ENCODE measurements at regions not wholly inside any gene's neighbourhood (a gene's known extent, or its start where the extent isn't known, plus 50 kb on each side); places are given as distances from the start of the nearest gene placed in this dataset.

GRCh38 chr6:88216182-88216581 lies 50.0 kb upstream of the CNR1 start:
- Histone ChIP-seq H2BK12ac (ENCODE audit: insufficient read length, low read depth, low read length) (no peak overlapping the region), H2AFZ (ENCODE audit: low read length) (no peak overlapping the region), H3K18ac (ENCODE audit: insufficient read length, low read depth, low read length) (no peak overlapping the region), H3K23me2 (ENCODE audit: insufficient read length, low read depth, low read length, poor library complexity, severe bottlenecking) (no peaks in the 10 kb centered on the region), H3K9ac (ENCODE audit: extremely low read depth, insufficient read length, low read length) (no peak overlapping the region), H3K79me1 (ENCODE audit: insufficient read depth, low read depth, low read length, poor library complexity, severe bottlenecking) (no peaks in the 10 kb centered on the region), H2BK120ac (ENCODE audit: low read depth, low read length, poor library complexity, severe bottlenecking) (no peak overlapping the region), H3K23ac (ENCODE audit: insufficient read length, low read depth, low read length) (no peak overlapping the region), H3K4me2 (ENCODE audit: insufficient read depth, insufficient read length, low read length) (no peak overlapping the region), H3K4ac (ENCODE audit: low read depth, low read length) (no peak overlapping the region), H4K8ac (replicated peaks; ENCODE audit: insufficient read length, low read depth, low read length) (no peak overlapping the region), H3K79me2 (ENCODE audit: insufficient read depth, low read length) (no peaks in the 10 kb centered on the region), H2BK5ac (ENCODE audit: insufficient read length, low read length) (no peak overlapping the region), H3K14ac (ENCODE audit: insufficient read depth, low read length) (no peak overlapping the region), H3K9me3 (ENCODE audit: control insufficient read depth, low read depth, low read length) (no peaks in the 10 kb centered on the region), H2AK5ac (ENCODE audit: insufficient read length, low read length) (no peak overlapping the region), H4K91ac (ENCODE audit: insufficient read length, low read depth, low read length) (no peak overlapping the region), H2BK15ac (ENCODE audit: low read depth, low read length) (no peak overlapping the region), H3K4me1 (ENCODE audit: insufficient read depth, low read length) (peaks cover 4% of the 10 kb centered on the region; the same call in 1 of the 2 replicates), H3K27ac (ENCODE audit: insufficient read length, low read depth, low read length) (no peak overlapping the region), H3T11ph (ENCODE audit: low read length) (no peak overlapping the region), H3K27me3 (ENCODE audit: insufficient read depth, low read length) (no peaks in the 10 kb centered on the region), H4K20me1 (ENCODE audit: control insufficient read depth, insufficient read depth, insufficient read length) (no peaks in the 10 kb centered on the region), H2BK20ac (ENCODE audit: low read depth, low read length, poor library complexity, severe bottlenecking) (no peak overlapping the region), H3K56ac (ENCODE audit: insufficient read length, low read depth, low read length) (no peak overlapping the region), H4K5ac (ENCODE audit: insufficient read length, low read depth, low read length) (no peak overlapping the region)
- no peaks in the 10 kb centered on the region for H3K9me3 Mint-ChIP-seq
- no peak overlapping the region; a peak in 1 of 5 replicates for H3K4me3 Mint-ChIP-seq
- WGBS (ENCODE audit: extremely low coverage, insufficient read length, low lambda C conversion rate) = no CpG with 5 or more reads among the region's 2 CpGs
- H3K4me1 Mint-ChIP-seq = peaks cover 8 to 30% of the 10 kb centered on the region in 2 experiments
- TF ChIP-seq, protein P1, sequence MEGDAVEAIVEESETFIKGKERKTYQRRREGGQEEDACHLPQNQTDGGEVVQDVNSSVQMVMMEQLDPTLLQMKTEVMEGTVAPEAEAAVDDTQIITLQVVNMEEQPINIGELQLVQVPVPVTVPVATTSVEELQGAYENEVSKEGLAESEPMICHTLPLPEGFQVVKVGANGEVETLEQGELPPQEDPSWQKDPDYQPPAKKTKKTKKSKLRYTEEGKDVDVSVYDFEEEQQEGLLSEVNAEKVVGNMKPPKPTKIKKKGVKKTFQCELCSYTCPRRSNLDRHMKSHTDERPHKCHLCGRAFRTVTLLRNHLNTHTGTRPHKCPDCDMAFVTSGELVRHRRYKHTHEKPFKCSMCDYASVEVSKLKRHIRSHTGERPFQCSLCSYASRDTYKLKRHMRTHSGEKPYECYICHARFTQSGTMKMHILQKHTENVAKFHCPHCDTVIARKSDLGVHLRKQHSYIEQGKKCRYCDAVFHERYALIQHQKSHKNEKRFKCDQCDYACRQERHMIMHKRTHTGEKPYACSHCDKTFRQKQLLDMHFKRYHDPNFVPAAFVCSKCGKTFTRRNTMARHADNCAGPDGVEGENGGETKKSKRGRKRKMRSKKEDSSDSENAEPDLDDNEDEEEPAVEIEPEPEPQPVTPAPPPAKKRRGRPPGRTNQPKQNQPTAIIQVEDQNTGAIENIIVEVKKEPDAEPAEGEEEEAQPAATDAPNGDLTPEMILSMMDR (conservative IDR thresholded peaks at IDR 0.05) = no peak
- H3K27me3 Mint-ChIP-seq (ENCODE audit: low read depth) = no peaks in the 10 kb centered on the region
- H3K27ac Mint-ChIP-seq = no peak overlapping the region
- DNase-seq = no peak
- no peaks in the 10 kb centered on the region; a peak in 1 of 7 replicates for H3K36me3 Mint-ChIP-seq (ENCODE audit: insufficient read depth in 1 of 3, low read depth in 3 of 3)

Measured in H9 (cell line).